ENCODE measurements at regions not wholly inside any gene's neighbourhood (a gene's known extent, or its start where the extent isn't known, plus 50 kb on each side); places are given as distances from the start of the nearest gene placed in this dataset.

DNA sequence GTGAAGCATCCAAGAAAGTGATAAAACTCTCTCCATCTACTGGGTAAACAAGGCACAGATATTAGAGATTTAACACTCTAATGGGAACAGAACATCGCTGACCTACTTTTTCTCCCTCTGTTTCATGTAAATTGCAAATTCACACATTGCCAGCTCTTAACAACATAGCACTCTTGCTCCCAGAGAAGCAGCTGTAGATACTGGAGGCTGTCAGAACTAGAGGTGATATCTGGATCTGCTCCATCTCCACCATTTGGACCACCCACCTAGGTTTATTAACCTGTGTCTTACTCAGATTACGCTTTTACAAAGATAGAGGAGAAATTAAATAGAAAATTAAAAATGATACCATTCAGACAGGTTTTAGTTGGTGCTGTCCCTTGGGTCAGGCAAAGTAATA is 289.1 kb upstream of the CRBN start:
- Mint-ChIP-seq H3K4me3 (ENCODE audit: unreplicated experiment) (no peak overlapping the region), H3K4me1 (ENCODE audit: low read depth) (no peaks in the 10 kb centered on the region), H3K27ac (ENCODE audit: unreplicated experiment) (no peak overlapping the region), H3K36me3 (ENCODE audit: low read depth) (no peaks in the 10 kb centered on the region), H3K27me3 (ENCODE audit: low read depth) (no peaks in the 10 kb centered on the region), H3K9me3 (ENCODE audit: low read depth) (no peaks in the 10 kb centered on the region)
- TF ChIP-seq, protein P1, sequence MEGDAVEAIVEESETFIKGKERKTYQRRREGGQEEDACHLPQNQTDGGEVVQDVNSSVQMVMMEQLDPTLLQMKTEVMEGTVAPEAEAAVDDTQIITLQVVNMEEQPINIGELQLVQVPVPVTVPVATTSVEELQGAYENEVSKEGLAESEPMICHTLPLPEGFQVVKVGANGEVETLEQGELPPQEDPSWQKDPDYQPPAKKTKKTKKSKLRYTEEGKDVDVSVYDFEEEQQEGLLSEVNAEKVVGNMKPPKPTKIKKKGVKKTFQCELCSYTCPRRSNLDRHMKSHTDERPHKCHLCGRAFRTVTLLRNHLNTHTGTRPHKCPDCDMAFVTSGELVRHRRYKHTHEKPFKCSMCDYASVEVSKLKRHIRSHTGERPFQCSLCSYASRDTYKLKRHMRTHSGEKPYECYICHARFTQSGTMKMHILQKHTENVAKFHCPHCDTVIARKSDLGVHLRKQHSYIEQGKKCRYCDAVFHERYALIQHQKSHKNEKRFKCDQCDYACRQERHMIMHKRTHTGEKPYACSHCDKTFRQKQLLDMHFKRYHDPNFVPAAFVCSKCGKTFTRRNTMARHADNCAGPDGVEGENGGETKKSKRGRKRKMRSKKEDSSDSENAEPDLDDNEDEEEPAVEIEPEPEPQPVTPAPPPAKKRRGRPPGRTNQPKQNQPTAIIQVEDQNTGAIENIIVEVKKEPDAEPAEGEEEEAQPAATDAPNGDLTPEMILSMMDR (IDR thresholded peaks at IDR 0.05) = no peak
- DNase-seq (ENCODE audit: low spot score) = no peak

DNA sequence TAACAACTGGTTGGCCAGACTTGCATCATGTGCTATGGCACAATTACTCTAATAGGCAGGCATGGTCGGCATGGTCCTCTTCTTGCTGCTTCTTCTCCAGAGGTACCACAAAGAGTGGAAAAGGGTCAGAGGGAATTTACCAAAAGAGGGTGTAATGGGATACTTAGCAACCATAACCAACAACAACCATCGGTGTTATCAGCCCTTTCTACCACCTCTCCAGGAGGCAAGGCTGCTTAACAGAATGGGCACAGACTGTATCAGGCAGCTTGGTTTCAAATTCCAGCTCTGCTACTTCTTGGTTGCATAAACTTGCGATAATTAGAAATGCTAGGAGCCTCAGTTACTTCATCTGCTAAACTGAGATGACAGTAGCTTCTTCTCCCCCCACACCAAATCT is 284.6 kb upstream of the CRBN start:
- Mint-ChIP-seq H3K36me3 (ENCODE audit: low read depth) (no peaks in the 10 kb centered on the region), H3K27ac (ENCODE audit: unreplicated experiment) (no peak overlapping the region), H3K27me3 (ENCODE audit: low read depth) (peaks cover 2% of the 10 kb centered on the region), H3K4me3 (ENCODE audit: unreplicated experiment) (no peak overlapping the region), H3K4me1 (ENCODE audit: low read depth) (no peaks in the 10 kb centered on the region), H3K9me3 (ENCODE audit: low read depth) (peaks cover 6% of the 10 kb centered on the region)
- TF ChIP-seq, protein P1 (IDR thresholded peaks at IDR 0.05) = no peak
- DNase-seq (ENCODE audit: low spot score) = no peak

DNA sequence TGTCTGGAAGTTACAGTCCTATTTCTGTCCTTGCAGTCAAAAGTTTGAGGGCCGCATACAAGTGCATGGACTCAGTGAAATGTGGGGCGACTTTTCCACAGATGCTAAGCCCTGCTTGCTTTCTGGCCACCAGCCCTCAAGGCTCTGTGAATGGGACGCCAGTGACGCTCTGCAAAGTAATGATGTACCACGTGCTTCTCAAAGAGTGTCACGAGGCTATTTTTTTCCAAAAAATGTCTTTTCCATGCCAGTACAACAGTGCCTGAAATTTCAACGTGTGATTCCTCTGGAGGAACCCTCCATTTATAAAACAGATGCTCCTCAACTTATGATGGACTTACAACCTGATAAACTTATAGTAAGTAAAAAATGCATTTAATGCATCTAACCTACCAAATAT is 281.8 kb upstream of the CRBN start:
- DNase-seq (ENCODE audit: low spot score) = no peak
- TF ChIP-seq, protein P1 (IDR thresholded peaks at IDR 0.05) = no peak
- no peaks in the 10 kb centered on the region for H3K4me1 Mint-ChIP-seq (ENCODE audit: low read depth)

DNA sequence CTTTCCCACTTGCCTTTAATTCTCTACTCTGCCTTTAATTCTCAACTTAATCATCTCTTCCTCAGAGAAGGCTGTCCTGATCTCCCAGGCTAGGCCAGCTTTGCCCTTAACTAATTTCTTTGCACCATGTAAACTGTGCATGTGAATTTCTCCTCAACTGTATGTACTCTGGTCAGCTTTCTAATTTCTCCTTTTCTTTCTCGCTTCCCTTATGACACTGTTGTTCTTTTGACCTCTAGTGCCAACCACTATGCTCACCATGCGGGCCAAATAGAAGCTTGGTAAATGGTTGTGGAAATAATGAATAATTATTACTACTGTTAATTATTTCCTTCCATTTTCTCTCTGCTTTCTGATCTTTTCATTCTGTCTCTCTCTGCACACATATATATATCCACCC is 269.0 kb upstream of the CRBN start:
- TF ChIP-seq, protein P1 (IDR thresholded peaks at IDR 0.05) = no peak
- no peaks in the 10 kb centered on the region for H3K36me3 Mint-ChIP-seq (ENCODE audit: low read depth)
- no peaks in the 10 kb centered on the region for H3K27me3 Mint-ChIP-seq (ENCODE audit: low read depth)
- H3K4me3 Mint-ChIP-seq (ENCODE audit: unreplicated experiment) = no peak overlapping the region
- no peaks in the 10 kb centered on the region for H3K4me1 Mint-ChIP-seq (ENCODE audit: low read depth)
- DNase-seq (ENCODE audit: low spot score) = no peak
- H3K9me3 Mint-ChIP-seq (ENCODE audit: low read depth) = peaks cover 4% of the 10 kb centered on the region
- no peak overlapping the region for H3K27ac Mint-ChIP-seq (ENCODE audit: unreplicated experiment)

More for the DNA sequence above, 281.8 kb upstream of the CRBN start:
- no peak overlapping the region for H3K27ac Mint-ChIP-seq (ENCODE audit: unreplicated experiment)
- peaks cover 2% of the 10 kb centered on the region for H3K27me3 Mint-ChIP-seq (ENCODE audit: low read depth)
- no peaks in the 10 kb centered on the region for H3K36me3 Mint-ChIP-seq (ENCODE audit: low read depth)
- H3K4me3 Mint-ChIP-seq (ENCODE audit: unreplicated experiment) = no peak overlapping the region
- H3K9me3 Mint-ChIP-seq (ENCODE audit: low read depth) = peaks cover 6% of the 10 kb centered on the region

DNA sequence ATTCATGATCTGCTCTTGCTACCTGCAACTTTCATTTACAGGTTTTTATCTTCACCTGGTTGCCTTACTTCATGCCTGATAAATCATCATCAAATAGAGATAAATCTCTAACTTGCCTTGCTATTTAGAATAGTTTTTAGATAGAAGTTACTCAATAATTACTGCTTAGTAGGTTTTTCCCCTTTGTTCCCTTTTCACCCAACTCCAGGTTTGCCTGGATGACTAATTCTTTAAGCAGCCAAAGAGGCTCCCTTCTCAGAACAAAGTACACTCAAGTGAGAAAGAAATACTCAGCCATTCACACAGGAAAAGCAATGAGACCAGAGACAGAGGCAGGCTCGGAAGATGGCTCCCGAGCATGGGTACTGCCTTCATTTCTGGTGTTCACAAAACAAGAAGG is 268.1 kb upstream of the CRBN start:
- no peak overlapping the region for H3K4me3 Mint-ChIP-seq (ENCODE audit: unreplicated experiment)
- H3K9me3 Mint-ChIP-seq (ENCODE audit: low read depth) = peaks cover 4% of the 10 kb centered on the region
- H3K4me1 Mint-ChIP-seq (ENCODE audit: low read depth) = no peaks in the 10 kb centered on the region
- DNase-seq (ENCODE audit: low spot score) = no peak
- H3K27me3 Mint-ChIP-seq (ENCODE audit: low read depth) = no peaks in the 10 kb centered on the region
- no peak overlapping the region for H3K27ac Mint-ChIP-seq (ENCODE audit: unreplicated experiment)
- TF ChIP-seq, protein P1 (IDR thresholded peaks at IDR 0.05) = no peak
- H3K36me3 Mint-ChIP-seq (ENCODE audit: low read depth) = no peaks in the 10 kb centered on the region

Data from chondrocyte (in vitro differentiated cells).